PFSK-1 (cell line): ENCODE measurements at regions not wholly inside any gene's neighbourhood (a gene's known extent, or its start where the extent isn't known, plus 50 kb on each side); places are given as distances from the start of the nearest gene placed in this dataset.

Experiments
- FOXP2 ChIP-seq: optimal IDR thresholded peaks from 2 replicates; pipeline ENCODE3; 2011; ENCODE audit warnings: borderline replicate concordance, control low read depth, inconsistent platforms; ENCODE audit not compliant: insufficient read depth; ENCODE audit errors: extremely low read length, extremely low read depth
- POLR2AphosphoS5 ChIP-seq: IDR thresholded peaks from 2 replicates; pipeline ENCODE4 v1.6.1; 2012; ENCODE audit warnings: low read depth, mild to moderate bottlenecking, control low read depth, low read length, moderate library complexity
- REST ChIP-seq, 2 experiments: IDR thresholded peaks; 2 replicates each; pipeline versions ENCODE4 v1.6.1 to v1.8.0; 2011 to 2012; ENCODE audit warnings: low read depth in 2 of 2, low read length in 2 of 2, control low read depth in 1 of 2, inconsistent platforms in 1 of 2, mild to moderate bottlenecking in 1 of 2, moderate library complexity in 1 of 2; ENCODE audit not compliant: insufficient read depth in 1 of 2
- SIN3A ChIP-seq: IDR thresholded peaks from 2 replicates; pipeline ENCODE4 v1.6.1; 2012; ENCODE audit warnings: mild to moderate bottlenecking, low read length, moderate library complexity, borderline replicate concordance; ENCODE audit not compliant: insufficient read depth
- TAF1 ChIP-seq: IDR thresholded peaks from 2 replicates; pipeline ENCODE4 v1.6.1; 2012; ENCODE audit warnings: low read length, control low read depth, borderline replicate concordance; ENCODE audit not compliant: insufficient read depth

- TF ChIP-seq POLR2AphosphoS5 (no peak), FOXP2 (no peak), REST (IDR thresholded peaks at IDR 0.05; ENCODE audit: insufficient read depth in 1 of 2, low read depth in 2 of 2, low read length in 2 of 2) (no peak), SIN3A (no peak), TAF1 (no peak)
These were observed 410.9 kb upstream of the GOLIM4 start for GRCh38 chr3:168506589-168506988.

GRCh38 chr3:168501570-168501969 lies 405.8 kb upstream of the GOLIM4 start:
- TF ChIP-seq POLR2AphosphoS5 (no peak), SIN3A (no peak), FOXP2 (no peak), TAF1 (no peak), REST (IDR thresholded peaks at IDR 0.05; ENCODE audit: insufficient read depth in 1 of 2, low read depth in 2 of 2, low read length in 2 of 2) (no peak)

- TF ChIP-seq FOXP2 (no peak), TAF1 (no peak), POLR2AphosphoS5 (no peak), REST (IDR thresholded peaks at IDR 0.05; ENCODE audit: insufficient read depth in 1 of 2, low read depth in 2 of 2, low read length in 2 of 2) (no peak), SIN3A (no peak)
These were observed 402.5 kb upstream of the GOLIM4 start for GRCh38 chr3:168498194-168498593.

GRCh38 chr3:168497741-168498140 lies 402.0 kb upstream of the GOLIM4 start:
- no peak for TF ChIP-seq FOXP2
- no peak for TF ChIP-seq REST (IDR thresholded peaks at IDR 0.05; ENCODE audit: insufficient read depth in 1 of 2, low read depth in 2 of 2, low read length in 2 of 2)

GRCh38 chr3:168497183-168497582 lies 401.5 kb upstream of the GOLIM4 start:
- TF ChIP-seq SIN3A: no peak

GRCh38 chr3:168495932-168496331 lies 400.2 kb upstream of the GOLIM4 start:
- no peak for TF ChIP-seq TAF1
- no peak for TF ChIP-seq POLR2AphosphoS5
- TF ChIP-seq FOXP2: no peak
- TF ChIP-seq SIN3A: no peak
- no peak for TF ChIP-seq REST (IDR thresholded peaks at IDR 0.05; ENCODE audit: insufficient read depth in 1 of 2, low read depth in 2 of 2, low read length in 2 of 2)
